Thyroid gland (tissue), 4 donors: ENCODE measurements at regions not wholly inside any gene's neighbourhood (a gene's known extent, or its start where the extent isn't known, plus 50 kb on each side); places are given as distances from the start of the nearest gene placed in this dataset.

Experiments used
- DNase-seq, 2 donors: peaks; one replicate each; pipeline ENCODE4 v3.0.0-alpha.2; 2019
- H3K27ac ChIP-seq, 3 donors: fragments of 200-600 bp; sonication (generic); 1 replicate in 2 of 3; 2 replicates in 1 of 3; pipeline ENCODE4 v1.5.1; 2016 to 2019; ENCODE audit warnings: mild to moderate bottlenecking in 1 of 3, moderate library complexity in 1 of 3
- H3K27me3 ChIP-seq: fragments of 200-600 bp; sonication (generic); one replicate; pipeline ENCODE4 v1.5.1; 2019
- H3K36me3 ChIP-seq, 2 donors: fragments of 200-600 bp; sonication (generic); one replicate each; pipeline ENCODE4 v1.5.1; 2016 to 2019
- H3K4me1 ChIP-seq, 2 donors: fragments of 200-600 bp; sonication (generic); one replicate each; pipeline ENCODE4 v1.5.1; 2017 to 2019
- H3K4me3 ChIP-seq, 3 donors: fragments of 200-600 bp; sonication (generic); replicated peaks in 1 of 3; 1 replicate in 2 of 3; 2 replicates in 1 of 3; pipeline ENCODE4 v1.5.1; 2016; ENCODE audit warnings: mild to moderate bottlenecking in 1 of 3
- H3K9me3 ChIP-seq: fragments of 200-600 bp; sonication (generic); one replicate; pipeline ENCODE4 v1.5.1; 2017
- CTCF ChIP-seq, 6 experiments: fragments of 200-600 bp in 3 of 6; fragments of 450-650 bp in 3 of 6; sonication (generic) in 3 of 6; IDR thresholded peaks; one replicate each; pipeline ENCODE4 v1.5.1; 2016 to 2019; ENCODE audit warnings: antibody characterized with exemption in 6 of 6, mild to moderate bottlenecking in 2 of 6, inconsistent platforms in 1 of 6, moderate library complexity in 1 of 6
- POLR2A ChIP-seq, 2 donors: fragments of 450-650 bp; IDR thresholded peaks; one replicate each; pipeline ENCODE4 v1.6.1; 2017; ENCODE audit warnings: antibody characterized with exemption in 2 of 2, mild to moderate bottlenecking in 2 of 2, moderate library complexity in 1 of 2
- WGBS, 2 donors: methylation state at CpG; one replicate each; pipeline ENCODE4 v1.1.5; 2017; 5-methylcytosine and 5-hydroxymethylcytosine counted together
- intact Hi-C: fragments of 100-400 bp; cut with DNase I; formaldehyde crosslinking; loops from one replicate; pipeline ENCODE4 v1.15.1; 2023

DNA sequence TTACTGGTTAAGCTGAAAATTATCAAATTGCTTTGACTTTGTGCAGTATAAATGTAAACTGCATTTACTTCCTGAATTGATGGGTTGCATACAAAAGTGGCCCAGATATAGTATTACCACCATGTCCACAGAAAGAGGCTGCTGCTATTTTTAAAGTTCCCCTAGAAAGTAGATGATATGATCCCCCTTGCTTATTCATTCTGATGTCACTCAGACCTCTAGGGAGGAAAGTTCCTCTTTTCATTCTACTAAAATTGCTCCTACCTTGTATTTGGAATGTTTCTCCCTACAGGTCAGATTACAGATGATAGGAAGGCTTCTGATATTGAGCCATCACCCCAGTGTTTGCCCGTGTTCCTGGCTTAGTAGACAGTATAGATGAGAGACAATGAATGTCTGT, 247.6 kb upstream of the TNP1 start:
- H3K9me3 ChIP-seq, result no peaks in the 10 kb centered on the region
- H3K36me3 ChIP-seq, result no peaks in the 10 kb centered on the region
- intact Hi-C loops, result no loop called here
- no peaks in the 10 kb centered on the region for H3K27me3 ChIP-seq
- no peak overlapping the region for H3K4me3 ChIP-seq
- WGBS, 2 donors, result 78 to 80% methylated on average over 1 of the region's 1 CpG
- no peak overlapping the region for H3K27ac ChIP-seq
- H3K4me1 ChIP-seq, result peaks cover 0 to 4% of the 10 kb centered on the region in 2 donors
- DNase-seq, result no peak
- TF ChIP-seq POLR2A (IDR thresholded peaks at IDR 0.05), result no peak
- no peak for TF ChIP-seq CTCF (IDR thresholded peaks at IDR 0.05)

GRCh38 chr2:217106650-217107014, 246.8 kb upstream of the TNP1 start:
- TF ChIP-seq CTCF (IDR thresholded peaks at IDR 0.05) (no peak), POLR2A (IDR thresholded peaks at IDR 0.05) (no peak)
- DNase-seq, result no peak
- Histone ChIP-seq H3K4me1 (peaks cover 0 to 4% of the 10 kb centered on the region in 2 donors), H3K27ac (no peak overlapping the region), H3K27me3 (no peaks in the 10 kb centered on the region), H3K9me3 (no peaks in the 10 kb centered on the region), H3K36me3 (no peaks in the 10 kb centered on the region), H3K4me3 (no peak overlapping the region)
- intact Hi-C loops, result no loop called here
- 85 to 91% methylated on average over 3 of the region's 3 CpGs for WGBS, 2 donors

- Histone ChIP-seq H3K27ac (no peak overlapping the region), H3K36me3 (no peaks in the 10 kb centered on the region), H3K9me3 (no peaks in the 10 kb centered on the region), H3K27me3 (no peaks in the 10 kb centered on the region), H3K4me3 (no peak overlapping the region), H3K4me1 (peaks cover 0 to 4% of the 10 kb centered on the region in 2 donors)
- no peak for DNase-seq
- intact Hi-C loops, result no loop called here
- TF ChIP-seq POLR2A (IDR thresholded peaks at IDR 0.05) (no peak), CTCF (IDR thresholded peaks at IDR 0.05) (no peak)
- 79 to 83% methylated on average over 5 of the region's 5 CpGs for WGBS, 2 donors
These were observed 246.1 kb upstream of the TNP1 start for GRCh38 chr2:217105733-217106649.

GRCh38 chr2:217103752-217104545, 244.1 kb upstream of the TNP1 start:
- Histone ChIP-seq H3K27me3 (no peaks in the 10 kb centered on the region), H3K9me3 (no peaks in the 10 kb centered on the region), H3K36me3 (no peaks in the 10 kb centered on the region), H3K27ac (no peak overlapping the region), H3K4me3 (no peak overlapping the region), H3K4me1 (peaks cover 0 to 4% of the 10 kb centered on the region in 2 donors)
- DNase-seq, result no peak
- intact Hi-C loops, result no loop called here
- WGBS, 2 donors, result 87 to 88% methylated on average over 4 of the region's 4 CpGs
- TF ChIP-seq CTCF (IDR thresholded peaks at IDR 0.05) (no peak), POLR2A (IDR thresholded peaks at IDR 0.05) (no peak)

GRCh38 chr2:217102956-217103355, 243.1 kb upstream of the TNP1 start:
- 90 to 95% methylated on average over 1 of the region's 1 CpG for WGBS, 2 donors
- Histone ChIP-seq H3K27me3 (no peaks in the 10 kb centered on the region), H3K4me3 (no peak overlapping the region), H3K36me3 (no peaks in the 10 kb centered on the region), H3K4me1 (peaks cover 0 to 4% of the 10 kb centered on the region in 2 donors), H3K9me3 (no peaks in the 10 kb centered on the region), H3K27ac (no peak overlapping the region)
- TF ChIP-seq POLR2A (IDR thresholded peaks at IDR 0.05) (no peak), CTCF (IDR thresholded peaks at IDR 0.05) (no peak)
- intact Hi-C loops, result no loop called here
- no peak for DNase-seq
